ENCODE measurements at regions not wholly inside any gene's neighbourhood (a gene's known extent, or its start where the extent isn't known, plus 50 kb on each side); places are given as distances from the start of the nearest gene placed in this dataset.

DNA sequence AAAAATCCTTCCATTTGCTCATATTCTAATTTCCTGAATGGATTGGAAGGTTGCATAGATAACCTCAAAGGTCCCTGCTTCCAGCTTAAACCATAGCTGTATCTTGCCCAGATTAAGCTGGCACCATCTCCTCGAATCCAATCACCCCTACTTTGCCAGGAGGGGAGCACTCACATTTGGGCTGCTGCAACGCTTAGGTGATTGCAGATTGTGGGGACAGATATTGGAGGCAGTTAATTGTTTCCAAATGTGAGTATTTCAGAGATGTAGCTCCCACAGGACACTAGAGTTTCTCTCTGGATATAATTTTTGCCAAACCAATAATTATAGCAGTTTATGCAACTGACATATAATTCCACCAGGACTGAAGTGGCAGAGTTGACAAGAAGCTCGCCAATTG, 53.5 kb upstream of the ACSL1 start:
- no peak for DNase-seq

DNA sequence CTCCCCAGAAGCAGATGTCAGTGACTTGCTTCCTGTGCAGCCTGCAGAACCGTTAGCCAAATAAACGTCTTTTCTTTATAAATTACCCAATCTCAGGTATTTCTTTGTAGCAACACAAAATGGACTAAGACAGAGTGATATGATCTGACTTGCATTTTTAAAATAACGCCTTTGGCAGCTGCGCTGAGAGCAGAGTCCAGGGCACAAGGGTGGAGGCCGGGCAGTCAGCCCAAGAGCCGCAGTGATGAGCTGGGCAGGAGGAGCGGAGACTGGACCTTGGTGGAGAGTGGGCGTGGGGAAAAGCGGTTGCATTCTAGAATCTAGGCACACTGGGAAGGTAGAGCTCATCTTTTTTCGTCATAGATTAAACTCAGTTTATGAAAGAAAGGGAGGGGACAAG, 56.5 kb upstream of the ACSL1 start:
- DNase-seq: no peak

- no peak for DNase-seq
These were observed 57.3 kb upstream of the ACSL1 start for GRCh38 chr4:184883024-184883423.

DNA sequence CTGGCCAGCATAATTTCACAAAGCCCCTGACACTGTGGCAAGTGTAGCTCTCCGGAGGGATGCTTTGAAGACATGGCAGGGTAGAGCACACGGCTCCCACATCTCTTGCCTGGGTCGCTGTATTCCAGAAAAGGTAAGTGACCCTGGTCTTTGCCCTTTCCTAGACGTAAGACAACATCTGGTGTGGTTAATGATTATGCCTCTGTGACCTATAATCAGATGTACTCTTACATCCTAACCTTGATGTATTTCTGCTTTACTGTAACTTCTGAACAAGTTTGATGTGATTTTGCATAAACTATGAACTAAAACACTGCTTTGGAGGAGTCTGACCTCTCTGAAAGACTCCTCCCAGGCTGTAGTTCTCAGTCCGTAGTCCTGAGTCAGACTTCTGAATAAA, 59.1 kb upstream of the ACSL1 start:
- no peak for DNase-seq

- no peak for DNase-seq
These were observed 59.8 kb upstream of the ACSL1 start for GRCh38 chr4:184885602-184886001.

DNA sequence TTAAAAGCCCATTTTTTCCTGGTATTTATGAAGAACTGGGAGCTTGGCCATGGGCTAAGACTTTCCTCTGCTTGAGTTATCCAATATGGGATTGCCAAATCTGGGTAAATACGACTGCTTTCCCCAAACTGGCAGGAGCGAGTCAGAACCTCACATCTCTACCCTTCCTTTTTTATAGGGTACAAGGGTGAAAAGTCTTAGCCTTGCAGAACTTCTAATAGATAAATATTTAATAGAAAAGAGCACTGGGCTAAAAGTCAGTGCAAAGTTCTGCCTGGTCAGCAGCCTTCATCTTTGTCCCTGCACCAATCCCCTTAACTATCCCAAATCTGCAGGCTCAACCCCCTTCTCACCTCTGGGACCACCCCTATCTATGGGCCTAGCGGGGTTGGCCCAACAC, 61.6 kb upstream of the ACSL1 start:
- no peak for DNase-seq

DNA sequence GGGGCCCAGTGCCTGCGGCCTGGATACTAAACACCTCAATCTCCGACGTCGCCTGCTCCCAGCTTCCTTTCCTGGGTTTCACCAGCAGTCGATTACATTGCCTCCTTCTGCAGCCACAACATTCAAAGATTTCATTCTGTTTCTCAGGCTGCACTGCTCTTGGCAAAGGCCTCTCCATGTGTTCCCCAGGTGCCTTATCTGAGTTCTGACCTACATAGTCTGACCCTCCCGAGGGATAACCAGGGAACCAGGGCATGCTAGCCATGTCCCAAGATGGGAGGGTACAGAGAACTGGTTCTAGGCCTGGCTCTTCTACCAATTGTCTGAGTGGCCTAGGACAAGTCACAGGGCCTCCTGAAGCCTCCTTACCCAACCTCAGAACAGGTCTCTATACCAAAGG, 62.2 kb upstream of the ACSL1 start:
- DNase-seq: no peak

GRCh38 chr4:184889666-184890335, 64.0 kb upstream of the ACSL1 start:
- DNase-seq: no peak

DNA sequence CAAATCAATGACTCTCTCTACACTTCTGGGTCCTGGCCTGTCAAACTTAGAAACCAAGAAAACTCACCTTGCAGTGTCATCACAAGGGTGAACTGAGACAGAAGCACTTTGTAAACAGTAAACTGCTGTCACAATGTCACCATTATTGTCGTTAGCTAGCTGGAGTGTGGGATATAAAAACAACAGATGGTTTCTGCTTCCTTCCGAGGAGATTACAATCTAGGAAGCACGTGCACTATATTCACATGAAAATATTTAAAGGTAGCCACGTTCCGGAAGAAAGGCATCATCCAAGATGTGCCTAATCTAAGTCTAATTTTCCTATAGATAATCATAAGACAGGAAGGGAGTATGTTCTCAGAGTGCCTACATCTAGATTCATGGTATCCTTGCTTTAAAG, 64.7 kb upstream of the ACSL1 start:
- DNase-seq: no peak

DNA sequence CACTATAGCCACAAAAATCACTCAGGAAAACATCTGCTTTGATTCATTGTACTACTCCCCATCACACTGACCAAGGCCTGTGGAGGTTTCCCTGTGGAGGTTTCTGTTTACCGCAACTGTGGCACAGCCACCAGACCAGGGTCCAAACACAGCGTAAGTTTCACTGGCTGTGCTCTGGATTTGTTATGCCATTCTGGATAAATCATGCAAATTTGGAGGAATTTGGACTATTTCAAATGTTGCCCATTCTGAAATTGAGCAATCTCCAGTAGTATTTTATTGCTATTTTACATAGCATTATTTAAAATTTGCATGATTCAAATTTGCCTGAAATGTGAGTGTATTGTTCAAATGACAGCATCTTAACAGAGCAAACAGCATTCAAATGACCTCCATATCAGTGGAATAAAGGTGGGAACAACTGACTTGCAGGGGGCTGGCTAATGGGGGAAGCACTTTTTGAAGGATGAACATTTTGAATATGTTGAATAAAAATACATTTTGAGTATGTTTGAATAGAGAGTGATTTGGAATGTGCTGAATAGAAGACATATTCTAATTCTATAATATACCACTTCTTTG, 66.1 kb upstream of the ACSL1 start:
- no peak for DNase-seq

- DNase-seq: no peak
These were observed 67.2 kb upstream of the ACSL1 start for GRCh38 chr4:184892999-184893398.

- DNase-seq: no peak
These were observed 68.2 kb upstream of the ACSL1 start for GRCh38 chr4:184893801-184894571.

GRCh38 chr4:184895012-184895695, 69.4 kb upstream of the ACSL1 start:
- DNase-seq: no peak

DNA sequence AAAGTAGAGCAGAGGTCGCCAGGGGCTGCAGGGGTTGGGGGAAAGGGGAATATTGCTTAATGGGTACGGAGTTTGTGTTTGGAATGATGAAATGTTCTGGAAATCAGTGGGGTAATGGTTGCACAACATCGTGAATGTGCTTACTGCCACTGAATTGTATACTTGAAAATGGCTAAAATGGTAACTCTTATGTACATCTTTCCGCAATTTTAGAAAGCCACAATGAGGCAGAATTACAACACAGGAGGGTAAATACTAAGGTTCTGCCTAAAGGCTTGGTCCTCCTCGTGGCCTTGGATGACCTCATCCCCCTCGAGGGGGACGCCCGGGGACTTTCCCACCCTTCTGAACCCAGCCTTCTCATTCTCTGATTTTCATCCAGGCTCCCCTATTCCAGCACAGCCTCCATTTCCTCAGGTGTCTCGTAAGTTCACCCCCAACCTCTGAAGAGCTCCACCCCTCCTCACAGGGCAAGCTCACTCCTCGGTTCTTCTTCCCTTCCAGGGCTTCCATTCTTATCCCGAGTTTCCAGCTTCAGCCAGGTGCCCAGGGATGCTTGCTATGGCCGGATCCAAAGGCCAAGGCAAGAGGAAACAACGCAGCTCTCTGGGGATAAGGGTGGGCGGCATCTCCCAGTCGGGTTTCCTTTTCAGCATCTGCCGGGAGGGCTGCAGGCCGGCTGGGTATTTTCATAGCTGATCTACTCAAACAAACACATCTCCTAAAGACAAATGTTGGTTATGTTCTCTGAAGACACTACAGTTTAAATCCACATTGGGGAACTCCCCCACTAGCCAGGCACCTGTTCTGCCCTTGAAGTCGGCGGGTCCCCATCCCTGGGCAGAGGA, 71.3 kb upstream of the ACSL1 start:
- no peak for DNase-seq

DNA sequence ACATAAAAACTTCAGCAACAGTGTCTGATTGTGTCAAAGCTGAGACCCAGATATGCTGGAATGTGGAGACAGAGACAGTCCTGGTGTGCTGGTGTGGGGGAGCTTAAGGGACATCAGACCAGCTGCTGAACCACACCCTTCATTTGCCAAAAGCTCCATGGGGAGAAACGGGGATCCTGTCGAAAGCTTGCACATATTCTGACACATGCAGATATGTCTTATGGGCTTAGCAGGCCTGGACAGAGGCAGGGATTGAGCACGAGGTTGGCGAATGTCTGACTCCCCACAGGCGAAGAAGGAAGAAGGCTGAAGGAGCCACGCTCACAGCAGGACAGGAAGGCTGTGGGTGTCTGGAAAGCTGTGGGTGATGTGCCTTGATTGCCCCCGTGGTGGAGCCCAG, 72.1 kb upstream of the ACSL1 start:
- no peak for DNase-seq

DNA sequence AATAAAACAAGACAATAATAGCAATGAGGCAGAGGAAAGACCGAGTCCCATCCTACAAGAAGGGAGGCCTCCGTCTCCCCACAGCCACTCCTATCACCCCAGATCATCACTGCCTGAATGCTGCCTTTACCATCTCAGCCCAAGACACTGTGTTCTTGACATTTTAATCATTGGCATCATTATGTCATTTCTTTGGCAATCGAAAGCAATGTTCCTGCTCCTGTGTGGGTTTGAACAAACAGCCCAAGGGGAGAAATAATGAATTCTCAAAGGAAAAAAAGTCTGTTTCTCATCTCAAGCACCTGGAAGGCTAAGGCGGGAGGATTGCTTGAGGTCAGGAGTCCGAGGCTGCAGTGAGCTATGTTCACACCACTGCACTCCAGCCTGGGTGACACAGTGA, 73.0 kb upstream of the ACSL1 start:
- DNase-seq: no peak

- DNase-seq: no peak
These were observed 73.7 kb upstream of the ACSL1 start for GRCh38 chr4:184899261-184900134.

- DNase-seq: no peak
These were observed 74.4 kb upstream of the ACSL1 start for GRCh38 chr4:184900184-184900583.

DNA sequence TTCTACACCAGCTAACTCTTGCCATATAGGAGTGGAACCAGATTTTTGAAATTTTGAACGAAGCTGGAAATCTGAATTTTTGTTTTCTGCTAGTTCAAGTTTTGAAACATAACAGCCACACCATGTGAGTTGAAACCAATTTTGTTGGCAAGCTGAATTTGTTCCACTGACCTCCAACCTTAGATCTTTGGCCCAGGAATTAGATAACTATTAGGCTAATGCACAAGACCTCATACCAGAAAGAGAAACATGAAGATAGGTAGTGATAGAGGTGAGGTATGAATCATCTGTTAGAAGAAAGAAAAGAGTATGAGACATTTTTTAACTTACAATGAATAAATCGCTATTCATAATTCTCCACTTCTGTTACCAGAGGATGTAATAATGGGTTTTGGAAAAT, 76.8 kb upstream of the ACSL1 start:
- no peak for DNase-seq

- no peak for DNase-seq
These were observed 80.8 kb upstream of the ACSL1 start for GRCh38 chr4:184906480-184907097.

DNA sequence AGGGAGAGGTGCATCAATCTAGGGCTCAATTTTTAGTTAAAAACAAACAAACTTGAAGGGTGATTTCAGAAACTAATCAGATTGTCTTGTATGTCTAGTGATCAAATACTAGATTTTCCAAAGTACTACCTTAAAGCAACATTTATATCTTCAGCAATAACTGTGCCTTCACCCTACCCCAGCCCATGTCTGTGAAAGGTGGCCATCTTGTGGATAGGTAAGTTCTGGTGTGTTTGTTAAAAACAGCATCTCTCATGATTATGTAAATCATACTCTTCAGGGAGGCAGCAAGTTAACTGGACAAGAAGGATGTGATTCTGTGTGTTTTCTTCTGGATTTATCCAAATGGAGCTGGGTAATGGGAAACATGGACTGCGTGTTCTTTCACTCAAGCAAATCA, 81.4 kb upstream of the ACSL1 start:
- no peak for DNase-seq

Measured in NCI-H1105 treated with DMSO at 0.1 percent for 48 hours (cell line).